ENCODE measurements at regions not wholly inside any gene's neighbourhood (a gene's known extent, or its start where the extent isn't known, plus 50 kb on each side); places are given as distances from the start of the nearest gene placed in this dataset.

GRCh38 chr5:56291661-56292374, 58.7 kb upstream of the ANKRD55 start:
- TF ChIP-seq CTCF (IDR thresholded peaks at IDR 0.05; ENCODE audit: control extremely low read depth, extremely low read depth, low read depth, missing control alignments): no peak
- CTCF ChIA-PET: interaction anchor here (0.7 to 5.5 kb wide), 2 partner anchors 12 to 21 kb away, joined by 3 to 21 read pairs; no protein-coding TSS in a partner anchor
- POLR2A ChIA-PET: no interaction called here
- no peak for DNase-seq (ENCODE audit: extremely low spot score)

- CTCF ChIA-PET: interaction anchor here (0.7 to 5.5 kb wide), 2 partner anchors 13 to 21 kb away, joined by 3 to 21 read pairs; no protein-coding TSS in a partner anchor
- POLR2A ChIA-PET: no interaction called here
- TF ChIP-seq CTCF (IDR thresholded peaks at IDR 0.05; ENCODE audit: control extremely low read depth, extremely low read depth, low read depth, missing control alignments): no peak
- DNase-seq (ENCODE audit: extremely low spot score): no peak
Observed at GRCh38 chr5:56291079-56291643, 58.0 kb upstream of the ANKRD55 start.

- POLR2A ChIA-PET: no interaction called here
- CTCF ChIA-PET: interaction anchor here (0.7 to 5.5 kb wide), 2 partner anchors 14 to 20 kb away, joined by 3 to 21 read pairs; no protein-coding TSS in a partner anchor
- no peak for DNase-seq (ENCODE audit: extremely low spot score)
- no peak for TF ChIP-seq CTCF (IDR thresholded peaks at IDR 0.05; ENCODE audit: control extremely low read depth, extremely low read depth, low read depth, missing control alignments)
Observed at GRCh38 chr5:56290378-56291078, 57.4 kb upstream of the ANKRD55 start.

GRCh38 chr5:56289602-56289987, 56.5 kb upstream of the ANKRD55 start:
- TF ChIP-seq CTCF (IDR thresholded peaks at IDR 0.05; ENCODE audit: control extremely low read depth, extremely low read depth, low read depth, missing control alignments): no peak
- POLR2A ChIA-PET: no interaction called here
- CTCF ChIA-PET: interaction anchor here (1.0 to 5.5 kb wide), 2 partner anchors 19 to 549 kb away, joined by 3 to 21 read pairs; no protein-coding TSS in a partner anchor
- DNase-seq (ENCODE audit: extremely low spot score): no peak

GRCh38 chr5:56288873-56289601, 55.9 kb upstream of the ANKRD55 start:
- no peak for TF ChIP-seq CTCF (IDR thresholded peaks at IDR 0.05; ENCODE audit: control extremely low read depth, extremely low read depth, low read depth, missing control alignments)
- DNase-seq (ENCODE audit: extremely low spot score): no peak
- POLR2A ChIA-PET: no interaction called here
- CTCF ChIA-PET: interaction anchor here (1.0 to 5.5 kb wide), 2 partner anchors 18 to 549 kb away, joined by 3 to 21 read pairs; no protein-coding TSS in a partner anchor

Data from GM10248 (cell line).